ELF-1 (cell line): ENCODE measurements at regions not wholly inside any gene's neighbourhood (a gene's known extent, or its start where the extent isn't known, plus 50 kb on each side); places are given as distances from the start of the nearest gene placed in this dataset.
A peak's percentile ranks its signal among the peaks of the same experiment; 100 is the strongest.

ENCODE experiments used
- DNase-seq: peaks from one replicate; pipeline ENCODE4 v3.0.0-alpha.2; 2016; ENCODE audit warnings: low read depth, low spot score

GRCh38 chr4:178037459-178038214, 595.4 kb upstream of the AGA start:
- no peak for DNase-seq

- DNase-seq, result no peak
Measured at GRCh38 chr4:178056996-178057395, 614.8 kb upstream of the AGA start.

- DNase-seq, result no peak
Measured at GRCh38 chr4:178063568-178063967, 621.3 kb upstream of the AGA start.

- DNase-seq, result no peak
Measured at GRCh38 chr4:178066338-178066941, 624.2 kb upstream of the AGA start.

- DNase-seq, result no peak
Measured at GRCh38 chr4:178068136-178068535, 625.9 kb upstream of the AGA start.

- no peak for DNase-seq
Measured at GRCh38 chr4:178070163-178070562, 627.9 kb upstream of the AGA start.

GRCh38 chr4:178080312-178080711, 638.1 kb upstream of the AGA start:
- DNase-seq, result no peak

GRCh38 chr4:178081176-178081575, 638.9 kb upstream of the AGA start:
- DNase-seq, result no peak

- DNase-seq, result no peak
Measured at GRCh38 chr4:178081896-178082295, 639.7 kb upstream of the AGA start.

GRCh38 chr4:178082906-178083305, 640.7 kb upstream of the AGA start:
- DNase-seq, result no peak

- DNase-seq, result no peak
Measured at GRCh38 chr4:178083968-178084367, 641.7 kb upstream of the AGA start.

- DNase-seq, result peak; percentile 7
Measured at GRCh38 chr4:178086320-178086719, 644.1 kb upstream of the AGA start.

- no peak for DNase-seq
Measured at GRCh38 chr4:178090640-178091411, 648.6 kb upstream of the AGA start.

- DNase-seq, result no peak
Measured at GRCh38 chr4:178102139-178102538, 659.9 kb upstream of the AGA start.

GRCh38 chr4:178105242-178105641, 663.0 kb upstream of the AGA start:
- no peak for DNase-seq

GRCh38 chr4:178136736-178137345, 694.6 kb upstream of the AGA start:
- DNase-seq, result no peak

- DNase-seq, result no peak
Measured at GRCh38 chr4:178137732-178138471, 695.7 kb upstream of the AGA start.

GRCh38 chr4:178138491-178138890, 696.3 kb upstream of the AGA start:
- no peak for DNase-seq

- DNase-seq, result no peak
Measured at GRCh38 chr4:178140326-178140915, 698.2 kb upstream of the AGA start.

GRCh38 chr4:178142724-178143123, 700.5 kb upstream of the AGA start:
- DNase-seq, result no peak

GRCh38 chr4:178148106-178148505, 705.9 kb upstream of the AGA start:
- DNase-seq, result no peak
